Endothelial cell (in vitro differentiated cells): ENCODE measurements at regions not wholly inside any gene's neighbourhood (a gene's known extent, or its start where the extent isn't known, plus 50 kb on each side); places are given as distances from the start of the nearest gene placed in this dataset.

ENCODE experiments used
- DNase-seq: peaks from one replicate; pipeline ENCODE4 v3.0.0; 2021; ENCODE audit warnings: low spot score
- H3K27ac Mint-ChIP-seq: one replicate; pipeline ENCODE4 v1.8.0; 2021; ENCODE audit warnings: mixed read lengths, inconsistent platforms; ENCODE audit not compliant: unreplicated experiment
- H3K27me3 Mint-ChIP-seq: one replicate; pipeline ENCODE4 v1.8.0; 2021; ENCODE audit warnings: mild to moderate bottlenecking, moderate library complexity, mixed read lengths, inconsistent platforms; ENCODE audit not compliant: unreplicated experiment
- H3K36me3 Mint-ChIP-seq: one replicate; pipeline ENCODE4 v1.8.0; 2021; ENCODE audit warnings: mild to moderate bottlenecking, low read depth, mixed read lengths, inconsistent platforms; ENCODE audit not compliant: unreplicated experiment
- H3K4me1 Mint-ChIP-seq: one replicate; pipeline ENCODE4 v1.8.0; 2021; ENCODE audit warnings: mild to moderate bottlenecking, mixed read lengths, inconsistent platforms; ENCODE audit not compliant: unreplicated experiment
- H3K4me3 Mint-ChIP-seq: one replicate; pipeline ENCODE4 v1.8.0; 2021; ENCODE audit warnings: mild to moderate bottlenecking, mixed read lengths, inconsistent platforms; ENCODE audit not compliant: unreplicated experiment
- H3K9me3 Mint-ChIP-seq: one replicate; pipeline ENCODE4 v1.8.0; 2021; ENCODE audit warnings: mixed read lengths, inconsistent platforms; ENCODE audit not compliant: unreplicated experiment
- CTCF ChIP-seq: fragments of 200-600 bp; sonication (generic); IDR thresholded peaks from one replicate; pipeline ENCODE4 v1.5.0; 2021; ENCODE audit warnings: antibody characterized with exemption; ENCODE audit not compliant: unreplicated experiment

GRCh38 chr18:11246495-11247300 is 97.3 kb upstream of the PIEZO2 start:
- no peak overlapping the region for H3K4me3 Mint-ChIP-seq
- H3K27ac Mint-ChIP-seq, result no peak overlapping the region
- H3K27me3 Mint-ChIP-seq, result peaks cover 2% of the 10 kb centered on the region
- TF ChIP-seq CTCF, result no peak
- no peak for DNase-seq
- no peaks in the 10 kb centered on the region for H3K9me3 Mint-ChIP-seq
- H3K36me3 Mint-ChIP-seq, result no peaks in the 10 kb centered on the region
- peaks cover 3% of the 10 kb centered on the region for H3K4me1 Mint-ChIP-seq

GRCh38 chr18:11245879-11246278 is 96.5 kb upstream of the PIEZO2 start:
- Mint-ChIP-seq H3K36me3 (no peaks in the 10 kb centered on the region), H3K27ac (no peak overlapping the region), H3K4me1 (no peaks in the 10 kb centered on the region), H3K9me3 (no peaks in the 10 kb centered on the region), H3K27me3 (peaks cover 2% of the 10 kb centered on the region), H3K4me3 (no peak overlapping the region)
- TF ChIP-seq CTCF, result no peak
- DNase-seq, result no peak

- H3K4me1 Mint-ChIP-seq, result no peaks in the 10 kb centered on the region
- no peak for TF ChIP-seq CTCF
- no peaks in the 10 kb centered on the region for H3K9me3 Mint-ChIP-seq
- H3K36me3 Mint-ChIP-seq, result no peaks in the 10 kb centered on the region
- H3K27me3 Mint-ChIP-seq, result no peaks in the 10 kb centered on the region
- H3K27ac Mint-ChIP-seq, result no peak overlapping the region
- no peak for DNase-seq
- no peak overlapping the region for H3K4me3 Mint-ChIP-seq
These were observed 88.1 kb upstream of the PIEZO2 start for GRCh38 chr18:11237484-11237883.

- Mint-ChIP-seq H3K36me3 (no peaks in the 10 kb centered on the region), H3K27ac (no peak overlapping the region), H3K9me3 (no peaks in the 10 kb centered on the region), H3K4me3 (no peak overlapping the region), H3K4me1 (no peaks in the 10 kb centered on the region), H3K27me3 (no peaks in the 10 kb centered on the region)
- no peak for TF ChIP-seq CTCF
- no peak for DNase-seq
These were observed 87.7 kb upstream of the PIEZO2 start for GRCh38 chr18:11237066-11237465.

- peaks cover 2% of the 10 kb centered on the region for H3K27me3 Mint-ChIP-seq
- no peak for DNase-seq
- no peak overlapping the region for H3K27ac Mint-ChIP-seq
- no peak overlapping the region for H3K4me3 Mint-ChIP-seq
- TF ChIP-seq CTCF, result no peak
- no peaks in the 10 kb centered on the region for H3K4me1 Mint-ChIP-seq
- H3K36me3 Mint-ChIP-seq, result no peaks in the 10 kb centered on the region
- H3K9me3 Mint-ChIP-seq, result no peaks in the 10 kb centered on the region
These were observed 74.8 kb upstream of the PIEZO2 start for GRCh38 chr18:11224153-11224552.
